ENCODE measurements at regions not wholly inside any gene's neighbourhood (a gene's known extent, or its start where the extent isn't known, plus 50 kb on each side); places are given as distances from the start of the nearest gene placed in this dataset.

DNA sequence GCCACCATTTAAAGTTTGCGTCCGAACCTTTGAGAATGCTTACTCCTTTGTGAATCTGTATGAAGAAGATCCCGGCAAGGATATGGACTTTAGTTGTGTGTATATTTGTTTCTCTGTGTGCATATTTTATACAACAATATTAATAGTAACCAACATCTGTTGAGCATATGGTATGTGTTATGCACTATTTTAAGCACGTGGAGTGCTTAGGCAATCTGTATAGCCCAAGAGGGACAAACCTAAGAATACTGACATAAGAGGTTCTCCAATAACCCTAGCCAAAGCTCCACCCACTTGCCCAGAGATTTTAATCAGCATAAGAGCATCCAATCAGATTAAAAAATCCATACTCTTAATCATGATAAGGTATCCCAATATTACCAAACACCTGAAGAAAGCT lies 92.7 kb downstream of the MAB21L3 start:
- no peak for TF ChIP-seq POLR2A (IDR thresholded peaks at IDR 0.05)
- TF ChIP-seq, protein P1, sequence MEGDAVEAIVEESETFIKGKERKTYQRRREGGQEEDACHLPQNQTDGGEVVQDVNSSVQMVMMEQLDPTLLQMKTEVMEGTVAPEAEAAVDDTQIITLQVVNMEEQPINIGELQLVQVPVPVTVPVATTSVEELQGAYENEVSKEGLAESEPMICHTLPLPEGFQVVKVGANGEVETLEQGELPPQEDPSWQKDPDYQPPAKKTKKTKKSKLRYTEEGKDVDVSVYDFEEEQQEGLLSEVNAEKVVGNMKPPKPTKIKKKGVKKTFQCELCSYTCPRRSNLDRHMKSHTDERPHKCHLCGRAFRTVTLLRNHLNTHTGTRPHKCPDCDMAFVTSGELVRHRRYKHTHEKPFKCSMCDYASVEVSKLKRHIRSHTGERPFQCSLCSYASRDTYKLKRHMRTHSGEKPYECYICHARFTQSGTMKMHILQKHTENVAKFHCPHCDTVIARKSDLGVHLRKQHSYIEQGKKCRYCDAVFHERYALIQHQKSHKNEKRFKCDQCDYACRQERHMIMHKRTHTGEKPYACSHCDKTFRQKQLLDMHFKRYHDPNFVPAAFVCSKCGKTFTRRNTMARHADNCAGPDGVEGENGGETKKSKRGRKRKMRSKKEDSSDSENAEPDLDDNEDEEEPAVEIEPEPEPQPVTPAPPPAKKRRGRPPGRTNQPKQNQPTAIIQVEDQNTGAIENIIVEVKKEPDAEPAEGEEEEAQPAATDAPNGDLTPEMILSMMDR (IDR thresholded peaks at IDR 0.05) = no peak
- peaks cover 0 to 4% (median 0%) of the 10 kb centered on the region in 3 donors for H3K9me3 ChIP-seq (replicated peaks in 1 of 3)
- no peak overlapping the region for H3K27ac ChIP-seq
- no peak for DNase-seq
- no peaks in the 10 kb centered on the region for H3K36me3 ChIP-seq (replicated peaks in 1 of 2)
- 74 to 87% (median 78%) methylated on average over 4 of the region's 4 CpGs for WGBS, 4 donors
- no peaks in the 10 kb centered on the region for H3K4me1 ChIP-seq (replicated peaks in 1 of 2)
- no peak overlapping the region for H3K4me3 ChIP-seq
- no peaks in the 10 kb centered on the region for H3K27me3 ChIP-seq
- intact Hi-C loops (cut with DNase I) = no loop called here

DNA sequence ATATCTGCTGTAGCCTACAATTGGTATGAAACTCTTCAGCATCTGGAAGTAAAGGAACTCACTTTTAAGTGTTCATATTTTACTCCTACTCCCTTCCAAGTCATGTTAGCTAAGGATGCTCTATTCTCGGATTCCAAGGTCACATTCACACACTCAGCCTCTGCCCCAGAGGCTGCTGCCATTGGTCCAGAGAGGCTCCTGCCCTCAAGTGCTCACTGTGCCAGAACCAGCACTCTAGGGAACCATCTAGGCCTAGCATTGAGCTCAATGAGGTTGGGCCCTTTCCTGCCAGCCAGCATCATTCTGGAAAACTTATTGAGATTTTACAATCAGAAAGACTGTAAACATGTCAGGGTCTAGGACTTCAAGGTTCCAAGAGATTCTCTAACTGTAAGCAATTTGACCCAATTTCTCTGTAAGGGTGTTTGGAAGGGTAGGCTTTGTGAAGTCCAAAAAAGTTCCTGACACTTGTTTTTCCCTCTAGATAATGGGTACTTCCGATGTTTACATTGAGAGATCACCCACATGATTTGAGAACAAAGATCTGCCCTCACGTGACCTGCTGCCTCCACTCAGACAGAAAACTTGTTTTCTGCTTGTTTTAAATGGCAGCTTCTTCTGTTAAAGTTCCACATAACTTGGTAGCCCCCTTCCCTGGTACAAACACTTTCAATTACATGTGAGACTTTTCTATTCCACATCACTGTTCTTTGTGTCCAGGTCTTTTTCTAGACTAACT lies 94.9 kb downstream of the MAB21L3 start:
- no peak for DNase-seq
- intact Hi-C loops (cut with DNase I) = no loop called here
- no peaks in the 10 kb centered on the region for H3K4me1 ChIP-seq (replicated peaks in 1 of 2)
- WGBS, 4 donors = 72 to 80% (median 76%) methylated on average over 3 of the region's 3 CpGs
- no peak for TF ChIP-seq POLR2A (IDR thresholded peaks at IDR 0.05)
- TF ChIP-seq, protein P1 (IDR thresholded peaks at IDR 0.05) = no peak
- H3K36me3 ChIP-seq (replicated peaks in 1 of 2) = no peaks in the 10 kb centered on the region
- no peak overlapping the region for H3K4me3 ChIP-seq
- H3K27me3 ChIP-seq = no peaks in the 10 kb centered on the region
- H3K9me3 ChIP-seq (replicated peaks in 1 of 3) = peaks cover 0 to 4% (median 0%) of the 10 kb centered on the region in 3 donors
- H3K27ac ChIP-seq = no peak overlapping the region

- no peak for DNase-seq
- H3K36me3 ChIP-seq (replicated peaks in 1 of 2) = no peaks in the 10 kb centered on the region
- no peak overlapping the region for H3K27ac ChIP-seq
- no peaks in the 10 kb centered on the region for H3K4me1 ChIP-seq (replicated peaks in 1 of 2)
- H3K4me3 ChIP-seq = no peak overlapping the region
- WGBS, 4 donors = 73 to 84% (median 74%) methylated on average over 4 of the region's 4 CpGs
- TF ChIP-seq, protein P1 (IDR thresholded peaks at IDR 0.05) = no peak
- TF ChIP-seq POLR2A (IDR thresholded peaks at IDR 0.05) = no peak
- H3K9me3 ChIP-seq (replicated peaks in 1 of 3) = peaks cover 0 to 4% (median 0%) of the 10 kb centered on the region in 3 donors
- intact Hi-C loops (cut with DNase I) = no loop called here
- no peaks in the 10 kb centered on the region for H3K27me3 ChIP-seq
These were observed 96.0 kb downstream of the MAB21L3 start for GRCh38 chr1:116207126-116207735.

- H3K27ac ChIP-seq = no peak overlapping the region
- H3K9me3 ChIP-seq (replicated peaks in 1 of 3) = peaks cover 0 to 4% (median 0%) of the 10 kb centered on the region in 3 donors
- H3K27me3 ChIP-seq = no peaks in the 10 kb centered on the region
- WGBS, 4 donors = 85 to 88% (median 87%) methylated on average over 6 of the region's 6 CpGs
- intact Hi-C loops (cut with DNase I) = no loop called here
- TF ChIP-seq POLR2A (IDR thresholded peaks at IDR 0.05) = no peak
- TF ChIP-seq, protein P1 (IDR thresholded peaks at IDR 0.05) = no peak
- no peak for DNase-seq
- H3K4me3 ChIP-seq = no peak overlapping the region
- no peaks in the 10 kb centered on the region for H3K4me1 ChIP-seq (replicated peaks in 1 of 2)
- no peaks in the 10 kb centered on the region for H3K36me3 ChIP-seq (replicated peaks in 1 of 2)
These were observed 96.9 kb downstream of the MAB21L3 start for GRCh38 chr1:116208136-116208535.
